HCT116 (cell line): ENCODE measurements at regions not wholly inside any gene's neighbourhood (a gene's known extent, or its start where the extent isn't known, plus 50 kb on each side); places are given as distances from the start of the nearest gene placed in this dataset.
"Not testable (repeated sequence)": the region's sequence is repeated elsewhere in the genome, so short reads cannot be mapped to it uniquely, and the experiment has no call there.

Experiments used
- ATAC-seq: fragments of 200-7000 bp; cut with Tn5 transposase; 2 replicates; pipeline ENCODE4 v1.9.1; 2020; ENCODE audit warnings: mild to moderate bottlenecking, moderate library complexity
- BruUV-seq: library from RNA; stranded (reverse); fragments of 400-500 nt; replicated peaks from 2 replicates; lab custom pipeline; 2021; lab: Mats Ljungman, UMichigan
- CTCF ChIA-PET: fragments of 300-600 bp; sonication (Branson Sonifier 250); formaldehyde crosslinking; loops from one replicate; lab custom pipeline; 2021; ENCODE audit warnings: antibody characterized with exemption; lab: Charles Lee
- POLR2A ChIA-PET: fragments of 300-600, 350-600 bp; sonication (Branson Sonifier 250); formaldehyde crosslinking; loops from one replicate; lab custom pipeline; 2021; ENCODE audit warnings: antibody characterized with exemption; lab: Charles Lee
- RAD21 ChIA-PET, 2 experiments: fragments of 300-600 bp; sonication (Branson Sonifier 250); formaldehyde crosslinking; loops; one replicate each; lab custom pipeline; 2023; ENCODE audit warnings: low total read pairs in 2 of 2; ENCODE audit not compliant: uncharacterized antibody in 2 of 2, unreplicated experiment in 2 of 2, low non-redundant PET in 1 of 2; lab: Charles Lee
- DNase-seq: peaks from one replicate; pipeline ENCODE4 v3.0.0-alpha.2; 2010; ENCODE audit warnings: low read depth, low spot score
- H2AFZ ChIP-seq: fragments of 200-600 bp; shearing (Covaris generic), sonication (generic); 2 replicates; pipeline ENCODE4 v1.6.1; 2017; ENCODE audit warnings: low read depth, mixed run types, mixed read lengths, antibody characterized with exemption, low read length; ENCODE audit not compliant: poor library complexity, severe bottlenecking
- H3K27ac ChIP-seq: 2 replicates; pipeline ENCODE4 v1.5.1; 2012; ENCODE audit warnings: low read depth, low read length
- H3K27me3 ChIP-seq: fragments of 200-600 bp; sonication (generic); 2 replicates; pipeline ENCODE4 v1.6.1; 2016; ENCODE audit warnings: mixed run types, low read length, mixed read lengths; ENCODE audit not compliant: insufficient read depth
- H3K36me3 ChIP-seq, 2 experiments: fragments of 200-500 bp in 1 of 2; fragments of 200-600 bp in 1 of 2; sonication (Bioruptor generic) in 1 of 2; sonication (generic) in 1 of 2; 2 replicates each; pipeline versions ENCODE4 v1.5.1 to v1.6.1; 2014 to 2016; ENCODE audit warnings: low read length in 2 of 2, inconsistent platforms in 1 of 2, mixed read lengths in 1 of 2, mixed run types in 1 of 2; ENCODE audit not compliant: insufficient read depth in 2 of 2, control insufficient read depth in 1 of 2
- H3K4me1 ChIP-seq, 2 experiments: fragments of 200-600 bp in 1 of 2; sonication (generic) in 1 of 2; 2 replicates each; pipeline versions ENCODE4 v1.5.1 to v1.6.1; 2012 to 2017; ENCODE audit warnings: low read length in 2 of 2, inconsistent platforms in 1 of 2, mild to moderate bottlenecking in 1 of 2, mixed read lengths in 1 of 2, mixed run types in 1 of 2, moderate library complexity in 1 of 2; ENCODE audit not compliant: insufficient read depth in 2 of 2, control insufficient read depth in 1 of 2
- H3K4me2 ChIP-seq: fragments of 200-600 bp; sonication (generic); 2 replicates; pipeline ENCODE4 v1.6.1; 2017; ENCODE audit warnings: mixed run types, low read length, mixed read lengths
- H3K4me3 ChIP-seq, 2 experiments: fragments of 200-600 bp in 1 of 2; sonication (generic) in 1 of 2; replicated peaks in 1 of 2; 2 replicates each; pipeline ENCODE4 v1.5.1; 2011 to 2016; ENCODE audit warnings: low read length in 2 of 2, control low read depth in 1 of 2, low read depth in 1 of 2, mild to moderate bottlenecking in 1 of 2, mixed read lengths in 1 of 2, mixed run types in 1 of 2
- H3K79me2 ChIP-seq: fragments of 200-600 bp; sonication (generic); 2 replicates; pipeline ENCODE4 v1.6.1; 2017; ENCODE audit warnings: mild to moderate bottlenecking, mixed run types, low read length, moderate library complexity, mixed read lengths; ENCODE audit not compliant: insufficient read depth
- H3K9ac ChIP-seq: fragments of 200-600 bp; sonication (generic); 2 replicates; pipeline ENCODE4 v1.6.1; 2016; ENCODE audit warnings: low read length, mixed read lengths
- H3K9me2 ChIP-seq: fragments of 200-600 bp; sonication (generic), shearing (Covaris generic); 2 replicates; pipeline ENCODE4 v1.6.1; 2017; ENCODE audit warnings: mixed run types, mild to moderate bottlenecking, moderate library complexity; ENCODE audit not compliant: insufficient read depth
- H3K9me3 ChIP-seq, 2 experiments: fragments of 200-500 bp in 1 of 2; fragments of 200-600 bp in 1 of 2; sonication (Bioruptor generic) in 1 of 2; sonication (generic) in 1 of 2; 2 replicates each; pipeline ENCODE4 v1.6.1; 2014 to 2017; ENCODE audit warnings: low read length in 2 of 2, mixed read lengths in 2 of 2, inconsistent platforms in 1 of 2, low read depth in 1 of 2, mild to moderate bottlenecking in 1 of 2, mixed run types in 1 of 2, moderate library complexity in 1 of 2; ENCODE audit not compliant: control insufficient read depth in 1 of 2, insufficient read depth in 1 of 2
- H4K20me1 ChIP-seq: fragments of 200-600 bp; sonication (generic), shearing (Covaris generic); 2 replicates; pipeline ENCODE4 v1.6.1; 2017; ENCODE audit warnings: mixed run types, mild to moderate bottlenecking, moderate library complexity; ENCODE audit not compliant: insufficient read depth
- intact Hi-C: fragments of 100-400 bp; cut with micrococcal nuclease; formaldehyde crosslinking; loops from 2 replicates; pipeline ENCODE4 v1.10.0; 2022

- CTCF ChIA-PET, H3K9ac ChIP-seq, DNase-seq: not testable (repeated sequence)
These were observed 94.3 kb upstream of the NBPF11 start for GRCh38 chr1:148246258-148246861.

GRCh38 chr1:148245843-148246242 lies 93.8 kb upstream of the NBPF11 start:
- H3K9me3 ChIP-seq, H3K9ac ChIP-seq, H3K4me2 ChIP-seq, BruUV-seq, intact Hi-C loops, H3K36me3 ChIP-seq, H2AFZ ChIP-seq, H3K4me3 ChIP-seq, POLR2A ChIA-PET, ATAC-seq, H3K9me2 ChIP-seq, H3K79me2 ChIP-seq, H3K27me3 ChIP-seq, CTCF ChIA-PET, DNase-seq, H3K4me1 ChIP-seq, H4K20me1 ChIP-seq, H3K27ac ChIP-seq, RAD21 ChIA-PET: not testable (repeated sequence)

More at GRCh38 chr1:148246258-148246861, 94.3 kb upstream of the NBPF11 start:
- H3K4me3 ChIP-seq, H3K9me2 ChIP-seq, intact Hi-C loops, H3K9me3 ChIP-seq, H3K4me2 ChIP-seq, RAD21 ChIA-PET, H3K36me3 ChIP-seq, H3K79me2 ChIP-seq, BruUV-seq, POLR2A ChIA-PET, H3K4me1 ChIP-seq, H4K20me1 ChIP-seq, ATAC-seq, H3K27ac ChIP-seq, H3K27me3 ChIP-seq, H2AFZ ChIP-seq: not testable (repeated sequence)

GRCh38 chr1:148245443-148245842 lies 93.4 kb upstream of the NBPF11 start:
- H3K36me3 ChIP-seq, BruUV-seq, H3K27ac ChIP-seq, H3K4me2 ChIP-seq, H3K9ac ChIP-seq, RAD21 ChIA-PET, H2AFZ ChIP-seq, ATAC-seq, H3K9me2 ChIP-seq, H3K4me1 ChIP-seq, intact Hi-C loops, H4K20me1 ChIP-seq, DNase-seq, H3K9me3 ChIP-seq, POLR2A ChIA-PET, H3K27me3 ChIP-seq, H3K4me3 ChIP-seq, CTCF ChIA-PET, H3K79me2 ChIP-seq: not testable (repeated sequence)

- H3K4me1 ChIP-seq, H3K9ac ChIP-seq, CTCF ChIA-PET, H3K36me3 ChIP-seq, H4K20me1 ChIP-seq, H3K4me2 ChIP-seq, H3K4me3 ChIP-seq, intact Hi-C loops, ATAC-seq, H3K9me2 ChIP-seq, H3K27me3 ChIP-seq, DNase-seq, H3K79me2 ChIP-seq, H3K27ac ChIP-seq, BruUV-seq, POLR2A ChIA-PET, H2AFZ ChIP-seq, H3K9me3 ChIP-seq, RAD21 ChIA-PET: not testable (repeated sequence)
These were observed 81.2 kb upstream of the NBPF11 start for GRCh38 chr1:148233250-148233649.
